Vagina (tissue), 2 donors: ENCODE measurements at regions not wholly inside any gene's neighbourhood (a gene's known extent, or its start where the extent isn't known, plus 50 kb on each side); places are given as distances from the start of the nearest gene placed in this dataset.
"Not testable (repeated sequence)": the region's sequence is repeated elsewhere in the genome, so short reads cannot be mapped to it uniquely, and the experiment has no call there.

ENCODE experiments used
- DNase-seq, 2 donors: peaks; one replicate each; pipeline ENCODE4 v3.0.0-alpha.2; 2017; ENCODE audit errors: extremely low spot score in 2 of 2
- H3K27ac ChIP-seq: fragments of 200-600 bp; sonication (generic); one replicate; pipeline ENCODE4 v1.5.1; 2019
- H3K27me3 ChIP-seq: fragments of 200-600 bp; sonication (generic); one replicate; pipeline ENCODE4 v1.5.1; 2019
- H3K36me3 ChIP-seq, 2 donors: fragments of 200-600 bp; sonication (generic); one replicate each; pipeline ENCODE4 v1.5.1; 2017 to 2019
- H3K4me1 ChIP-seq: fragments of 200-600 bp; sonication (generic); one replicate; pipeline ENCODE4 v1.5.1; 2019
- H3K4me3 ChIP-seq, 2 donors: fragments of 200-600 bp; sonication (generic); 1 replicate in 1 of 2; 2 replicates in 1 of 2; pipeline ENCODE4 v1.5.1; 2016 to 2019
- H3K9me3 ChIP-seq: fragments of 200-600 bp; sonication (generic); one replicate; pipeline ENCODE4 v1.5.1; 2019
- POLR2A ChIP-seq, 2 donors: fragments of 450-650 bp; IDR thresholded peaks; one replicate each; pipeline ENCODE4 v1.6.1; 2017; ENCODE audit warnings: antibody characterized with exemption in 2 of 2, mild to moderate bottlenecking in 2 of 2, moderate library complexity in 2 of 2
- POLR2AphosphoS5 ChIP-seq, 2 donors: sonication (generic); formaldehyde crosslinking; IDR thresholded peaks; one replicate each; pipeline ENCODE4 v1.9.0; 2017; ENCODE audit warnings: antibody characterized with exemption in 2 of 2, mild to moderate bottlenecking in 2 of 2, low read depth in 1 of 2; ENCODE audit not compliant: insufficient read depth in 1 of 2
- intact Hi-C: fragments of 100-400 bp; cut with DNase I; formaldehyde crosslinking; loops from one replicate; pipeline ENCODE4 v1.15.1; 2023
- TF ChIP-seq, protein P1 (sequence below), 3 experiments: fragments of 450-650 bp in 2 of 3; fragments of 200-600 bp in 1 of 3; sonication (generic) in 1 of 3; IDR thresholded peaks; one replicate each; pipeline ENCODE4 v1.5.1; 2017 to 2019; ENCODE audit warnings: antibody characterized with exemption in 3 of 3, mild to moderate bottlenecking in 2 of 3, moderate library complexity in 2 of 3

DNA sequence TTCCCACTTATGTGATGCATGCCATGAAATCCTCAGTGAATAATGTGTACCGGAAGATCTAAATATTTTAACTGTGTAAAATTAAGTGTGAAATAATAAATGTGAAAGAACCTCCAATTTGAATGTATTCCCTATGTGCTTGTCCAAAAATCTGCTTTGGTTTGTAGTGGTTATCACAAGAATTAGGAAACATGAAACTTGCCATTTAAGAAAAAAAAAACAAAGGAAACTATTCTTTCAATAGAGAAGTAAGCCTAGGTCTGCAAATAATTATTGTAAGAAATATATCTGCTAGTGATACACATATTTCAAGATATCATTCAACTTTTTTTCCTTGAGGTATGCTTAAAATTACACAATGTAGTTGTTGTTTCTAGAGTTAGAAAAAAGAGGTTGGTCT is 500.4 kb downstream of the SLC6A15 start:
- TF ChIP-seq, protein P1, sequence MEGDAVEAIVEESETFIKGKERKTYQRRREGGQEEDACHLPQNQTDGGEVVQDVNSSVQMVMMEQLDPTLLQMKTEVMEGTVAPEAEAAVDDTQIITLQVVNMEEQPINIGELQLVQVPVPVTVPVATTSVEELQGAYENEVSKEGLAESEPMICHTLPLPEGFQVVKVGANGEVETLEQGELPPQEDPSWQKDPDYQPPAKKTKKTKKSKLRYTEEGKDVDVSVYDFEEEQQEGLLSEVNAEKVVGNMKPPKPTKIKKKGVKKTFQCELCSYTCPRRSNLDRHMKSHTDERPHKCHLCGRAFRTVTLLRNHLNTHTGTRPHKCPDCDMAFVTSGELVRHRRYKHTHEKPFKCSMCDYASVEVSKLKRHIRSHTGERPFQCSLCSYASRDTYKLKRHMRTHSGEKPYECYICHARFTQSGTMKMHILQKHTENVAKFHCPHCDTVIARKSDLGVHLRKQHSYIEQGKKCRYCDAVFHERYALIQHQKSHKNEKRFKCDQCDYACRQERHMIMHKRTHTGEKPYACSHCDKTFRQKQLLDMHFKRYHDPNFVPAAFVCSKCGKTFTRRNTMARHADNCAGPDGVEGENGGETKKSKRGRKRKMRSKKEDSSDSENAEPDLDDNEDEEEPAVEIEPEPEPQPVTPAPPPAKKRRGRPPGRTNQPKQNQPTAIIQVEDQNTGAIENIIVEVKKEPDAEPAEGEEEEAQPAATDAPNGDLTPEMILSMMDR (IDR thresholded peaks at IDR 0.05), result no peak
- TF ChIP-seq POLR2A (IDR thresholded peaks at IDR 0.05) (no peak), POLR2AphosphoS5 (IDR thresholded peaks at IDR 0.05; ENCODE audit: insufficient read depth in 1 of 2, low read depth in 1 of 2) (no peak)
- intact Hi-C loops, result no loop called here
- no peak overlapping the region for H3K27ac ChIP-seq

DNA sequence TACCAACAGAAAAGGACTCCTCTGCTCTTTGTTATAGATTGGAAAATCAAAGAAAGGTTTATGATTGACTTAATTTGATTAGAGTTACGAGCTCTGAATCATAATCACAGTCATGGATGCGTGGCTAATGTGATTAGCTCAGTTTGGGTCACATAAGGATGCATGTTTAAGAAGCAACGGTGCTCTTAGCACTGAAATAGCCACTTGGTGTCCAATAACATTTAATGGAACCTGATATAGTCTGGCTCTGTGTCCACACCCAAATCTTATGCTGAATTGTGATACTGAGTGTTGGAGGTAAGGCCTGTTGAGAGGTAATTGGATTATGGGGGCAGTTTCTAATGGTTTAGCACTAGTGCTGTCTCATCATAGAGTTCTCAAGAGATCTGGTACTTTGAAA is 501.6 kb downstream of the SLC6A15 start:
- intact Hi-C loops, result no loop called here
- H3K36me3 ChIP-seq, result no peaks in the 10 kb centered on the region
- no peak overlapping the region for H3K27ac ChIP-seq
- H3K4me1 ChIP-seq, result no peaks in the 10 kb centered on the region
- no peak overlapping the region for H3K4me3 ChIP-seq
- TF ChIP-seq POLR2A (IDR thresholded peaks at IDR 0.05), result no peak
- no peak for TF ChIP-seq POLR2AphosphoS5 (IDR thresholded peaks at IDR 0.05; ENCODE audit: insufficient read depth in 1 of 2, low read depth in 1 of 2)
- TF ChIP-seq, protein P1 (IDR thresholded peaks at IDR 0.05), result no peak
- no peak for DNase-seq
- no peaks in the 10 kb centered on the region for H3K9me3 ChIP-seq
- H3K27me3 ChIP-seq, result no peaks in the 10 kb centered on the region

More for the DNA sequence above, 500.4 kb downstream of the SLC6A15 start:
- no peaks in the 10 kb centered on the region for H3K9me3 ChIP-seq
- no peaks in the 10 kb centered on the region for H3K27me3 ChIP-seq
- H3K4me3 ChIP-seq, result no peak overlapping the region
- no peaks in the 10 kb centered on the region for H3K36me3 ChIP-seq
- DNase-seq, result no peak
- H3K4me1 ChIP-seq, result no peaks in the 10 kb centered on the region

DNA sequence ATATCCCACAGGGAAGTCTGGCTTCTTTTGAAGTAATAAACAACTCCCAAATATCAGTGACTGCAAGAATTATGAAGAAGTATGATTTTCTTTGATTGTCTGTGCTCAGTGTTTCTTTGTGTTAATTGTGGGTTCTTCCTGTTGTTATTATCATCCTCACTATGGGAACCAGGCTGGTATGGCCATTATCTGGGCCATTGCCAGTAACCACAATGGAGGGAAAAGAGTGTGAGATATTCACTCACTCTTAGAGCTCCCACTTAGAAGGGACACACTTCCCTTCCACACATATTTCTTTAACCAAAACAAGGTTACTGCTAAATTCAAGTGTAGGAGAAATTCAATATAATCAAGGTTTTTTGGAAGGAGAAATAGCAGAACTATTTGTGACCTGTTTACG is 503.7 kb downstream of the SLC6A15 start:
- Histone ChIP-seq H3K9me3 (no peaks in the 10 kb centered on the region), H3K4me3 (no peak overlapping the region), H3K36me3 (no peaks in the 10 kb centered on the region), H3K27me3 (no peaks in the 10 kb centered on the region), H3K4me1 (no peaks in the 10 kb centered on the region), H3K27ac (no peak overlapping the region)
- intact Hi-C loops, result no loop called here
- DNase-seq, result no peak
- TF ChIP-seq POLR2A (IDR thresholded peaks at IDR 0.05), result no peak
- TF ChIP-seq, protein P1 (IDR thresholded peaks at IDR 0.05), result no peak
- no peak for TF ChIP-seq POLR2AphosphoS5 (IDR thresholded peaks at IDR 0.05; ENCODE audit: insufficient read depth in 1 of 2, low read depth in 1 of 2)

DNA sequence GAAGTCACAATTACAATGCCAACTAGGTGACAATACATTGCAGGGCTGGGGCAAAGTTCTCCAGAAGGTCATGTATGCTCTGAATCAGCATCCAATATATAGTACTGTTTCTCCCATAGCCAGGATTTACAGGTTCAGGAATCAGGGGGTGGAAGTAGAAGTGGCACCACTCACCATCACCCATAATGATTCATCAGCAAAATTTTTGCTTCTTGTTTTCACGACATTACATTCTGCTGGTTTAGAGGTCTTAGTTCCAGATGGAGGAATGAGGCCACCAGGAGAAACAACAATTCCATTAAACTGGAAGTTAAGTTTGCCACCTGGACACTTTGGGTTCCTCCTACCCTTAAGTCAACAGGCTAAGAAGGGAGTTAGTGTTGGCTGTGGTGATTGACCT is 505.9 kb downstream of the SLC6A15 start:
- H3K27ac ChIP-seq, H3K36me3 ChIP-seq, intact Hi-C loops, H3K9me3 ChIP-seq, H3K4me3 ChIP-seq, H3K27me3 ChIP-seq, DNase-seq, H3K4me1 ChIP-seq: not testable (repeated sequence)

DNA sequence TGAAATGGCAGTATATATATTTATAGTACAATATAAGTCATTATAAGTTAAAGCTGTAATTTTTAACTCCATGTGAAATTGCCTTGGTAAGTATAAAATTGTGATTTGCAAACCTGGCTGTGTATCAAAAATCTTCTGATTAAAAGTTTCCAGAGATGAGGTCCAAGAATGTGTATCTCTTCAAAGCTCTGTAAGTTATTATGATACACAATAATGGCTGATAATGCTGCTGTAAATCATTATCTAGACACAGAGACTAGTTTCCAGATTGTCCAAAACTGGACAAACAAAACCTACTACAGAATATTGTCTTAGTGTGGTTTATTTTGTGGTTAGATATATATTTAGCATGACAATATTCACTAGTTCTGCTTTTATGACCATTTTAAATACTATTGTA is 514.8 kb downstream of the SLC6A15 start:
- TF ChIP-seq POLR2A (IDR thresholded peaks at IDR 0.05) (no peak), POLR2AphosphoS5 (IDR thresholded peaks at IDR 0.05; ENCODE audit: insufficient read depth in 1 of 2, low read depth in 1 of 2) (no peak)
- TF ChIP-seq, protein P1 (IDR thresholded peaks at IDR 0.05), result no peak
- H3K9me3 ChIP-seq, result no peaks in the 10 kb centered on the region
- intact Hi-C loops, result no loop called here

DNA sequence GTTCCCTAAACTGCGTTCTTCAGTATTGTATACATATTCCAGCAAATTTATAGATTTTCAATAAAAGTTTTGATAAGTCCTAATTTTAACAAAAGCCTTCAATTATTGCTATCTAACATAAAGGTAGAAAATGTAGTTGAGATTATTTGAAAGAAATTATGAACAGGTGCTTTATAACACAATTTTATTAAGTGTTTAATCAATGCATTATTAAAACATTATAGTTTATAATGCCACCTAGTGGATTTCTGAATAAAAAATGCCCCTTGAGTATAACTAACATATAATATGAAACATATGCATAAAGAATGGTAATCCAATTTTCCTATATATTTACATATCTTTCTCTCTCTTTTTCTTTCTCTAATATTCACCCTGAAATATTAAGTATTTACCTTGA is 515.3 kb downstream of the SLC6A15 start:
- H3K27me3 ChIP-seq, result no peaks in the 10 kb centered on the region
- H3K4me3 ChIP-seq, result no peak overlapping the region
- TF ChIP-seq POLR2AphosphoS5 (IDR thresholded peaks at IDR 0.05; ENCODE audit: insufficient read depth in 1 of 2, low read depth in 1 of 2), result no peak
- TF ChIP-seq, protein P1 (IDR thresholded peaks at IDR 0.05), result no peak
- TF ChIP-seq POLR2A (IDR thresholded peaks at IDR 0.05), result no peak
- H3K27ac ChIP-seq, result no peak overlapping the region
- intact Hi-C loops, result no loop called here
- H3K4me1 ChIP-seq, result no peaks in the 10 kb centered on the region
- no peaks in the 10 kb centered on the region for H3K36me3 ChIP-seq
- H3K9me3 ChIP-seq, result no peaks in the 10 kb centered on the region
- DNase-seq, result no peak

More for the DNA sequence above, 514.8 kb downstream of the SLC6A15 start:
- Histone ChIP-seq H3K27me3 (no peaks in the 10 kb centered on the region), H3K4me1 (no peaks in the 10 kb centered on the region), H3K4me3 (no peak overlapping the region), H3K36me3 (no peaks in the 10 kb centered on the region), H3K27ac (no peak overlapping the region)
- no peak for DNase-seq

DNA sequence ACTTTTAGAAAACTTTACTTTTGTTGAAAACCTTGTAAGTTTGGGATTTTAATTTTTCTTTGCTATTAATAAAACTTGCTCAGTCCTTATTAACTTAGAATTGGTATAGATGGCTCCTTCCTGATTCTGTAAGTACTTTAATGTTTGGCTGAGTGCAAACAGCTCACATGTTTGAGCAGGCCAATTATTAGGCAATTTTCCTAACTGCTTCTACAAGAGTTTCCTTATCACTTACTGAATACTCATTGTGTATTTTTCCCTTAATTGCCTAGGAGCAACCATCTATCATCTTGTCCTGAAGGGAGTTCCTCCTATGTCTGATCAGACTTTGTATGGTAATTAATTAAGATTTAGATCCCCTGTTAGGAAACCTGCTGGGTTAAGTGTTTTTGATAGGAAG is 521.4 kb downstream of the SLC6A15 start:
- intact Hi-C loops, H3K27ac ChIP-seq, H3K4me3 ChIP-seq, DNase-seq, H3K4me1 ChIP-seq, H3K36me3 ChIP-seq, H3K27me3 ChIP-seq, H3K9me3 ChIP-seq: not testable (repeated sequence)
